ENCODE measurements at regions not wholly inside any gene's neighbourhood (a gene's known extent, or its start where the extent isn't known, plus 50 kb on each side); places are given as distances from the start of the nearest gene placed in this dataset.

DNA sequence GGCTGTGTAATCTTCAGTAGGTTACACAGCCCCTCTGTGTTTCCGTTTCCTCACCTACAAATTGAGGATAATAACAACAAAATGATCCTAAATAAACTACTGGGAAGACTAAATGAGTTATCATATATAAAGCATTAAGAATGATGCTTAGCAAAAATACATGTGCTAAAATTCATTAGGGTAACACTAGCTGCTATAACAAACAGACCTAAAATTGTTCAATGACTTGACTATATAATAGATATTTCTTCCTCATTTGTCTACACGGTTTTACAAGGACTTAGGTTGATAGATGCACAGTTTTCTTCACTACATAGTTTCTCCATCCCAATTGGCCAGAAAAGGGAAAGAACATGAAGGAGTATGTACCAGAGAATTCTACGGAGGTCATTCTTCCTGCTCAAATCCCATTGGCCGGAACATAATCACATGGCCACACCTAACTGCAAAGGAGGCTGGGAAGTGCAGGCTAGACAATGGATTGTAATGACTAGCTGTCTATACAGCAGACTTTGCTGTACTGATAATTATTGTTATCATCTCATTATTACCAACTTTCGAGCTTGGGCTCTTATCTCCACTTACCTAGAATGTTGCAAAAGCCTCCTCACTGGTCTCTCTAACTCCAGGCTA, 223.5 kb upstream of the NUDT4 start:
- Mint-ChIP-seq H3K4me1 (ENCODE audit: low read depth) (no peaks in the 10 kb centered on the region; the same call in 1 of the 2 replicates), H3K27ac (no peak overlapping the region), H3K4me3 (no peak overlapping the region), H3K36me3 (ENCODE audit: low read depth) (peaks cover 16% of the 10 kb centered on the region), H3K9me3 (peaks cover 7% of the 10 kb centered on the region), H3K27me3 (ENCODE audit: insufficient read depth) (no peaks in the 10 kb centered on the region)
- TF ChIP-seq, protein P1, sequence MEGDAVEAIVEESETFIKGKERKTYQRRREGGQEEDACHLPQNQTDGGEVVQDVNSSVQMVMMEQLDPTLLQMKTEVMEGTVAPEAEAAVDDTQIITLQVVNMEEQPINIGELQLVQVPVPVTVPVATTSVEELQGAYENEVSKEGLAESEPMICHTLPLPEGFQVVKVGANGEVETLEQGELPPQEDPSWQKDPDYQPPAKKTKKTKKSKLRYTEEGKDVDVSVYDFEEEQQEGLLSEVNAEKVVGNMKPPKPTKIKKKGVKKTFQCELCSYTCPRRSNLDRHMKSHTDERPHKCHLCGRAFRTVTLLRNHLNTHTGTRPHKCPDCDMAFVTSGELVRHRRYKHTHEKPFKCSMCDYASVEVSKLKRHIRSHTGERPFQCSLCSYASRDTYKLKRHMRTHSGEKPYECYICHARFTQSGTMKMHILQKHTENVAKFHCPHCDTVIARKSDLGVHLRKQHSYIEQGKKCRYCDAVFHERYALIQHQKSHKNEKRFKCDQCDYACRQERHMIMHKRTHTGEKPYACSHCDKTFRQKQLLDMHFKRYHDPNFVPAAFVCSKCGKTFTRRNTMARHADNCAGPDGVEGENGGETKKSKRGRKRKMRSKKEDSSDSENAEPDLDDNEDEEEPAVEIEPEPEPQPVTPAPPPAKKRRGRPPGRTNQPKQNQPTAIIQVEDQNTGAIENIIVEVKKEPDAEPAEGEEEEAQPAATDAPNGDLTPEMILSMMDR (IDR thresholded peaks at IDR 0.05) = no peak
- DNase-seq = no peak

DNA sequence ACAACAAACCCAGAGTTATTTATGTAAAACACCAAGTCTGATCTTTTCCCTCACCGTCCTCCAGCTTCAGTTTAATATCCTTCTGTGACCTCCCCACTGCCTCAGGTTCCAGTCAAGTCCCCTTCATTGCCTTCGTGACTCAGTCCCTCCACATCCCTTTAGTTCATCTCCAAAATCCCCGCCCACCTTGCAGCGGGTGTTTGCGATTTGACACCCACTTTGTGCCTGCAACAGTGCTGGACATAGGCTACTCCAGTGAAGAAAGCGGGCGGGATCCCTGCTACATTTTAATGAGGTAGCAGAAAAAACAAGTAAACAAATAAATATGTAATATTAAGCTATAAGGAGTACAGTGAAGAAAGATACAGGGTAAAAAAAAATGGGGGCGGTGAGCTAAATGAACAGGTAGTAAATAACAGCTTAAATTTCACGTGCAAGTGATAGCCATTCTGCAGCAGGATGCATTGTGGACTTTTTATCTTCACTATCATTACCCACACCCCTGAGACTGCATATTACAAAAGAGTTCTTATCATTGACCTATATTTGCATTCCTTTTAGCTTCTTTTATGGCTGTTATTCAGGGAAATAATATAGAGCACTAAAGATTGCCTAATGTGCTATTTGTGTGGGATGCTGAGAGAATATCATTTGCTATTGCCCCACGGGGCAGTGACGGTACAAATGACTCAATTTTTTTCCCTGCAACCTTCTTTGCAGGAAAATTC, 222.8 kb upstream of the NUDT4 start:
- no peak overlapping the region for H3K4me3 Mint-ChIP-seq
- H3K9me3 Mint-ChIP-seq = peaks cover 7% of the 10 kb centered on the region
- H3K27ac Mint-ChIP-seq = no peak overlapping the region
- TF ChIP-seq, protein P1 (IDR thresholded peaks at IDR 0.05) = no peak
- H3K27me3 Mint-ChIP-seq (ENCODE audit: insufficient read depth) = no peaks in the 10 kb centered on the region
- DNase-seq = no peak
- no peaks in the 10 kb centered on the region for H3K4me1 Mint-ChIP-seq (ENCODE audit: low read depth)
- H3K36me3 Mint-ChIP-seq (ENCODE audit: low read depth) = peaks cover 16% of the 10 kb centered on the region

DNA sequence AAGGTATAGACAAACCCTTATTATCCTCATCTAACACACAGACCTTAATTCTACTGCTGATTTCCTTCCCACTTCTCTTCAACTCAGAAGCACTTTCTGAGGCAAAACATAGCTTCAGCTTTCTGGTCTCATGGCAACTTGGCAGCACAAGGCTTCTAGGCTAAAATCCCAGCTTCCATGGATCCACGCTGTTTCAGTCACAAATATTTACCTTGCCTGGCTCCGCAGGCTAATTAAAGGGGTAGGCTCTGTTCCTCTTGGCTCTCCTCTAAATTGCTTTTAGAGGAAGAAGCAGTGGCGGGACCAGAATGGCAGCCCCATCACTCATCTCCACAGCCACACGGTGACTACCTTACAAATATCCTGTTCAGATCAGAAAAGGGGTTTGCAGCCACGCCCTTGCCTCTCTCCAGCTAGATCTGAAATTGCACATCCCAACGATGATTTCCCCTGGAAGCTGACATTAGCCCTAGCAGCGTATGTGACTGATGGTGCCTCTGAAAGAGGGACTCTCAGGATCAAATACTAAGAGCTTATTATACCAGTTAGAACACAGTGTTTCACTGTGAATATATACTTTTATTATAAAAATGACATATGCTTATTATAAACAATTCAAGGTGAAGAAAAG, 221.5 kb upstream of the NUDT4 start:
- peaks cover 7% of the 10 kb centered on the region for H3K9me3 Mint-ChIP-seq
- peaks cover 16% of the 10 kb centered on the region for H3K36me3 Mint-ChIP-seq (ENCODE audit: low read depth)
- no peaks in the 10 kb centered on the region for H3K27me3 Mint-ChIP-seq (ENCODE audit: insufficient read depth)
- no peaks in the 10 kb centered on the region for H3K4me1 Mint-ChIP-seq (ENCODE audit: low read depth)
- no peak for DNase-seq
- no peak overlapping the region for H3K4me3 Mint-ChIP-seq
- TF ChIP-seq, protein P1 (IDR thresholded peaks at IDR 0.05) = no peak
- H3K27ac Mint-ChIP-seq = no peak overlapping the region

DNA sequence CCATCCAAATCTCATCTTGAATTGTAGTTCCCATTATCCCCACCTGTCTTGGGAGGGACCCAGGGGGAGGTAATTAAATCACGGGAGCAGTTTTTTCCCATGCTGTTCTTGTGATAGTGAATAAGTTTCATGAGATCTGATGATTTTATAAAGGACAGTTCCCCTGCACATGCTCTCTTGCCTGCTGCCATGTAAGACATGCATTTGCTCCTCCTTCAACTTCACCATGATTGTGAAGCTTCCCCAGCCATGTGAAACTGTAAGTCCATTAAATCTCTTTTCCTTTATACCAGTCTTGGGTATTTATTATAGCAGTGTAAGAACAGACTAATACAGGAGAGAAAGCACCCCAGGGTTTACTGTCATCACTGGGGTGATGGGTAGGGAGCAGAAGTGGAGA, 220.4 kb upstream of the NUDT4 start:
- TF ChIP-seq, protein P1 (IDR thresholded peaks at IDR 0.05) = no peak
- H3K4me3 Mint-ChIP-seq = no peak overlapping the region
- DNase-seq = no peak
- H3K27me3 Mint-ChIP-seq (ENCODE audit: insufficient read depth) = no peaks in the 10 kb centered on the region
- H3K9me3 Mint-ChIP-seq = peaks cover 7% of the 10 kb centered on the region
- H3K27ac Mint-ChIP-seq = no peak overlapping the region
- peaks cover 16% of the 10 kb centered on the region for H3K36me3 Mint-ChIP-seq (ENCODE audit: low read depth)
- no peaks in the 10 kb centered on the region for H3K4me1 Mint-ChIP-seq (ENCODE audit: low read depth)

DNA sequence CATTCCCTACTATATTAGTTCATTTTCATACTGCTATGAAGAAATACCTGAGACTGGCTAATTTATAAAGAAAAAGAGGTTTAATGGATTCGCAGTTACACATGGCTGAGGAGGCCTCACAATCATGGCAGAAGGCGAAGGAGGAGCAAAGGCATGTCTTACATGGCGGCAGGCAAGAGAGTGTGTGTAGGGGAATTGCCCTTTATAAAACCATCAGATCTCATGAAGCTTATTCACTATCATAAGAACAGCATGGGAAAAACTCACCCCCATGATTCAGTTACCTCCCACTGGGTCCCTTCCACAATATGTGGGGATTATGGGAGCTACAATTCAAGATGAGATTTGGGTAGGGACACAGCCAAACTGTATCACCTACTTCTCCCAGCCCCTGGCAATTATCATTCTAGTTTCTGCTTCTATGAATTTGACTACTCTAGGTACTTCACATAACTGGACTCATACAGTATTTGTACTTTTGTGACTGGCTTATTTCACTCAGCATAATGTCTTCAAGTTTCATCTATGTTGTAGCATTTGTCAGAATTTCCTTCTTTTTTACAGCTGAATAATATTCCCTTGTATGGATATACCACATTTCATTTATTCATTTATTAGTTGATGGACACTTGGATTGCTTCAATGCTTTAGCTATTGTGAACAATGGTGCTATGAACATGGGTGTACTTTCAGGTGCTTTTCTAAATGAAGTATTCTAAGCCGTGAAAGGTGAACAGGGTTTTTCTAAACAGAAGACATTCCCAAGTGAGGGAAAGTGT, 219.5 kb upstream of the NUDT4 start:
- TF ChIP-seq, protein P1 (IDR thresholded peaks at IDR 0.05) = no peak
- no peaks in the 10 kb centered on the region for H3K27me3 Mint-ChIP-seq (ENCODE audit: insufficient read depth)
- peaks cover 7% of the 10 kb centered on the region for H3K9me3 Mint-ChIP-seq
- H3K36me3 Mint-ChIP-seq (ENCODE audit: low read depth) = peaks cover 16% of the 10 kb centered on the region
- H3K27ac Mint-ChIP-seq = no peak overlapping the region
- DNase-seq = no peak
- H3K4me3 Mint-ChIP-seq = no peak overlapping the region
- H3K4me1 Mint-ChIP-seq (ENCODE audit: low read depth) = peaks cover 4% of the 10 kb centered on the region
